ENCODE measurements at regions not wholly inside any gene's neighbourhood (a gene's known extent, or its start where the extent isn't known, plus 50 kb on each side); places are given as distances from the start of the nearest gene placed in this dataset.

DNA sequence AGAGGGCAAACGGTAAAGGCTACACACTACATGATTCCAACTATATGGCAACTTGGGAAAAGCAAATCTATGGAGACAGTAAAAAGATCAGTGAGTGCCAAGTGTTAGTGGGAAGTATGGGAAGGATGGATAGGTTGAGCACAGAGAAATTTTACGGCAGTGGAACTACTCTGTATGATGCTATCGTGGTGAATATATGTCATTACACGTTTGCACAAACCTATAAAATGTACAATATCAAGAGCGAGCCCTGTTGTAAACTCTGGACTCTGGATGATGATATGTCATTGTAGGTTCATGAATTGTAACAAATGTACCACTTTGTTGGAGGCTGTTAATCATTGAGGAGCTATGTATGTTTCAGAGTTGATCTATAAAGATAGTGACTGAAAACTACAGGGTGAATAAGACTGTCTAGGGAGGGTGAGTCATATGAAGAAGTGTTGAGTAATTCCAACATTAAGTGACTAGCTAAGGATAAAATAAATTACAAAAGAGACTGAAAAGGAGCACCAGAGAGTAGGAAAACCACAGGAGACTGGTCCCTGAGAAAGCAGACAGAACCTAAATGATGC, 349.2 kb upstream of the LMO3 start (continued):
- TF ChIP-seq RAD21 (conservative IDR thresholded peaks at IDR 0.05 in 1 of 2, IDR thresholded peaks at IDR 0.05 in 1 of 2) (peak in 1 of 2 experiments; percentile 24; a peak in 1 of 5 replicates), SMC3 (IDR thresholded peaks at IDR 0.05) (no peak), RFX5 (IDR thresholded peaks at IDR 0.05) (no peak), HOXB5 (CRISPR knock-in tag; IDR thresholded peaks at IDR 0.05) (no peak), TFCP2L1 (CRISPR knock-in tag; IDR thresholded peaks at IDR 0.05) (no peak), EHF (CRISPR knock-in tag; IDR thresholded peaks at IDR 0.05) (no peak), CBX2 (IDR thresholded peaks at IDR 0.05; ENCODE audit: borderline replicate concordance, low read depth) (no peak)

DNA sequence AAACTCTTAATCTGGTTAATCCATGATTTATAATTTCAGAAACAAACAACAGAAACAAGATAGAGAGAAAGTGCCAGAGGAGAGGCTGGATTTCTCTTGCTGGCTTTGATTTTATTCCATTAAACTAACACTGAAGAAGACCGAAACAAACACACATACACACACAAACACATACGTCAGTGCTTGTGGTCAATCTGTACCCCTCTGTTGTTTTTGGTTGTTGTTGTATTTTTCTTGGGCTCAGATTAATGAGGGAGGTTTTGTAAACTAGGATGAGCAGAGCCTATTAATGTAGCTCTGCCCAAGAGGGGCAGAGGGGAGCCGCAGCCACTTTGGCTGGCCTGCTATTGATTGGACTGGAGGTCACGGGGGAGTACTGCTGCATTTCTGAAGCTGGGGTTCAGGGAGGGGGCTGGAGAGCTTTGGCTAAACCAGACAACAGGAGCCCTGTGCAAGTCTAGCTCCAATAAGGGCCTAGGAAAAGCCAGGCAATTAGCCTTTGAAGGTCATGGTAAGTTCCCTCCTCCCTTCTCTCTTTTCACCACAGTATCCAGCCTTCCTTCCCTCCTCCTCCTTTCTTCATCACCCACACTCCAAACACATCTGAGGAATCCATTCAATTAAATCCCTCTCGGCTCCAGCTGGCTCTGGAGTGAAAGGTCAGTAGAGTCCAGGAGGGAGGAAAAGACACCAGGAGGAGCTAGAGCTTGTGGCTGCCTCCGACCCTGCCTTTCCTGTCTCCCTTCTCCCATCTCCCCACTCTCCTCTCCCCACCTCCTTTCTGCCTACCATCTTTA, 344.1 kb upstream of the LMO3 start:
- ChIA-PET CTCF (interaction anchor here (2.6 kb wide), 1 partner anchor 10 kb away, joined by 10 read pairs; no protein-coding TSS in a partner anchor), POLR2A (no interaction called here)
- WGBS (ENCODE audit: missing lambda C conversion rate): 79% methylated on average over 6 of the region's 6 CpGs
- FAIRE-seq (no peak), ATAC-seq (no peak), DNase-seq (ENCODE audit: low read depth in 1 of 2, low spot score in 1 of 2) (no peak)
- peaks cover 6% of the 10 kb centered on the region for H3K4me1 ChIP-seq
- H3K27ac ChIP-seq: no peak overlapping the region
- no peak overlapping the region for H3K4me2 ChIP-seq
- H3K9me3 ChIP-seq: no peaks in the 10 kb centered on the region
- no peak overlapping the region for H3K4me3 ChIP-seq
- no peak for TF ChIP-seq EP300 (IDR thresholded peaks at IDR 0.05)
- TF ChIP-seq HDAC2 (IDR thresholded peaks at IDR 0.05): no peak
- no peak for TF ChIP-seq POLR2A (IDR thresholded peaks at IDR 0.05; ENCODE audit: low read length)
- TF ChIP-seq CBX8 (IDR thresholded peaks at IDR 0.05): no peak
- TF ChIP-seq CHD4 (IDR thresholded peaks at IDR 0.05; ENCODE audit: borderline replicate concordance): no peak
- no peak for TF ChIP-seq HOXB13 (CRISPR knock-in tag; IDR thresholded peaks at IDR 0.05; ENCODE audit: low read depth)
- no peak for TF ChIP-seq RNF2 (IDR thresholded peaks at IDR 0.05; ENCODE audit: borderline replicate concordance, low read depth)
- no peak for TF ChIP-seq MYC (IDR thresholded peaks at IDR 0.05; ENCODE audit: borderline replicate concordance, low read length)
- TF ChIP-seq ZFP36 (IDR thresholded peaks at IDR 0.05; ENCODE audit: borderline replicate concordance, partially characterized antibody): no peak
- TF ChIP-seq ESRRA (IDR thresholded peaks at IDR 0.05; ENCODE audit: borderline replicate concordance, low read length): no peak

DNA sequence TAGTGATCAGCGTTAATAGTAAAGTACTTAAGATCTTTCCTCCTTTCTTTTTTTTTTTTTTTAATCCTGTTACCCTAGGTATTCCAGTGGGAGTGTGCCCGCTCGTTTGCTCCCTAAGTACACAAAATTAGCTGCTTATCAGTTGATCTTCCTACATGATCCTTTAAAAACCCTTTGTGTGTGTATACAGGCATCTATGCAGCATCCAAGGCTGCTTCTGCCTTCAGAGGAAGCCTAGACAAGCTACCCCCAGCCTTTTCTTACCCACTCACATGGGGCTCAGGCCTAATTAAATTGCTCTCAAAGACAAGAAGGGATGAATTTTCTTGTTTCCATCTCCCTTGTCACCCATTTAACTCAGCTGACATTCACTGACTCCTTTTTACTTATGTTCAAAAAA, 343.4 kb upstream of the LMO3 start:
- POLR2A ChIA-PET: no interaction called here
- no peaks in the 10 kb centered on the region for H3K9me3 ChIP-seq
- TF ChIP-seq TFCP2L1 (CRISPR knock-in tag; IDR thresholded peaks at IDR 0.05) (no peak), JUN (IDR thresholded peaks at IDR 0.05) (no peak), ZC3H11A (IDR thresholded peaks at IDR 0.05) (no peak), FOSL2 (IDR thresholded peaks at IDR 0.05) (no peak), FOSL2 (CRISPR knock-in tag; IDR thresholded peaks at IDR 0.05) (no peak), KDM5A (IDR thresholded peaks at IDR 0.05) (no peak), EHF (CRISPR knock-in tag; IDR thresholded peaks at IDR 0.05) (no peak)
- TF ChIP-seq, protein P1, sequence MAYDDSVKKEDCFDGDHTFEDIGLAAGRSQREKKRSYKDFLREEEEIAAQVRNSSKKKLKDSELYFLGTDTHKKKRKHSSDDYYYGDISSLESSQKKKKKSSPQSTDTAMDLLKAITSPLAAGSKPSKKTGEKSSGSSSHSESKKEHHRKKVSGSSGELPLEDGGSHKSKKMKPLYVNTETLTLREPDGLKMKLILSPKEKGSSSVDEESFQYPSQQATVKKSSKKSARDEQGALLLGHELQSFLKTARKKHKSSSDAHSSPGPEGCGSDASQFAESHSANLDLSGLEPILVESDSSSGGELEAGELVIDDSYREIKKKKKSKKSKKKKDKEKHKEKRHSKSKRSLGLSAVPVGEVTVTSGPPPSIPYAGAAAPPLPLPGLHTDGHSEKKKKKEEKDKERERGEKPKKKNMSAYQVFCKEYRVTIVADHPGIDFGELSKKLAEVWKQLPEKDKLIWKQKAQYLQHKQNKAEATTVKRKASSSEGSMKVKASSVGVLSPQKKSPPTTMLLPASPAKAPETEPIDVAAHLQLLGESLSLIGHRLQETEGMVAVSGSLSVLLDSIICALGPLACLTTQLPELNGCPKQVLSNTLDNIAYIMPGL (CRISPR knock-in tag; IDR thresholded peaks at IDR 0.05; ENCODE audit: borderline replicate concordance): no peak
- TF ChIP-seq, protein P2, sequence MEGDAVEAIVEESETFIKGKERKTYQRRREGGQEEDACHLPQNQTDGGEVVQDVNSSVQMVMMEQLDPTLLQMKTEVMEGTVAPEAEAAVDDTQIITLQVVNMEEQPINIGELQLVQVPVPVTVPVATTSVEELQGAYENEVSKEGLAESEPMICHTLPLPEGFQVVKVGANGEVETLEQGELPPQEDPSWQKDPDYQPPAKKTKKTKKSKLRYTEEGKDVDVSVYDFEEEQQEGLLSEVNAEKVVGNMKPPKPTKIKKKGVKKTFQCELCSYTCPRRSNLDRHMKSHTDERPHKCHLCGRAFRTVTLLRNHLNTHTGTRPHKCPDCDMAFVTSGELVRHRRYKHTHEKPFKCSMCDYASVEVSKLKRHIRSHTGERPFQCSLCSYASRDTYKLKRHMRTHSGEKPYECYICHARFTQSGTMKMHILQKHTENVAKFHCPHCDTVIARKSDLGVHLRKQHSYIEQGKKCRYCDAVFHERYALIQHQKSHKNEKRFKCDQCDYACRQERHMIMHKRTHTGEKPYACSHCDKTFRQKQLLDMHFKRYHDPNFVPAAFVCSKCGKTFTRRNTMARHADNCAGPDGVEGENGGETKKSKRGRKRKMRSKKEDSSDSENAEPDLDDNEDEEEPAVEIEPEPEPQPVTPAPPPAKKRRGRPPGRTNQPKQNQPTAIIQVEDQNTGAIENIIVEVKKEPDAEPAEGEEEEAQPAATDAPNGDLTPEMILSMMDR (IDR thresholded peaks at IDR 0.05): no peak
- TF ChIP-seq, protein P3, sequence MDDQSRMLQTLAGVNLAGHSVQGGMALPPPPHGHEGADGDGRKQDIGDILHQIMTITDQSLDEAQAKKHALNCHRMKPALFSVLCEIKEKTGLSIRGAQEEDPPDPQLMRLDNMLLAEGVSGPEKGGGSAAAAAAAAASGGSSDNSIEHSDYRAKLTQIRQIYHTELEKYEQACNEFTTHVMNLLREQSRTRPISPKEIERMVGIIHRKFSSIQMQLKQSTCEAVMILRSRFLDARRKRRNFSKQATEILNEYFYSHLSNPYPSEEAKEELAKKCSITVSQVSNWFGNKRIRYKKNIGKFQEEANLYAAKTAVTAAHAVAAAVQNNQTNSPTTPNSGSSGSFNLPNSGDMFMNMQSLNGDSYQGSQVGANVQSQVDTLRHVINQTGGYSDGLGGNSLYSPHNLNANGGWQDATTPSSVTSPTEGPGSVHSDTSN (IDR thresholded peaks at IDR 0.05): no peak
- ATAC-seq: no peak
- CTCF ChIA-PET: interaction anchor here (2.6 kb wide), 1 partner anchor 10 kb away, joined by 10 read pairs; no protein-coding TSS in a partner anchor
- 71% methylated on average over 3 of the region's 3 CpGs for WGBS (ENCODE audit: missing lambda C conversion rate)
- no peak for DNase-seq (ENCODE audit: low read depth in 1 of 2, low spot score in 1 of 2)
- H3K27ac ChIP-seq: no peak overlapping the region
- no peak for FAIRE-seq
- no peak overlapping the region for H3K4me3 ChIP-seq
- no peaks in the 10 kb centered on the region for H3K4me1 ChIP-seq
- H3K4me2 ChIP-seq: no peak overlapping the region
